ENCODE measurements at regions not wholly inside any gene's neighbourhood (a gene's known extent, or its start where the extent isn't known, plus 50 kb on each side); places are given as distances from the start of the nearest gene placed in this dataset.

GRCh38 chr2:12950174-12950573 lies 233.4 kb downstream of the TRIB2 start:
- DNase-seq (ENCODE audit: insufficient read length, low spot score) (no peak), FAIRE-seq (no peak)
- TF ChIP-seq CTCF (IDR thresholded peaks at IDR 0.05; ENCODE audit: insufficient read depth, missing control alignments), result no peak

GRCh38 chr2:12950957-12951656 lies 234.4 kb downstream of the TRIB2 start:
- DNase-seq (ENCODE audit: insufficient read length, low spot score), result no peak
- FAIRE-seq, result no peak
- TF ChIP-seq CTCF (IDR thresholded peaks at IDR 0.05; ENCODE audit: insufficient read depth, missing control alignments), result no peak

GRCh38 chr2:12951657-12951973 lies 234.9 kb downstream of the TRIB2 start:
- TF ChIP-seq CTCF (IDR thresholded peaks at IDR 0.05; ENCODE audit: insufficient read depth, missing control alignments), result no peak

GRCh38 chr2:12953596-12953995 lies 236.9 kb downstream of the TRIB2 start:
- FAIRE-seq (no peak), DNase-seq (ENCODE audit: insufficient read length, low spot score) (no peak)
- TF ChIP-seq CTCF (IDR thresholded peaks at IDR 0.05; ENCODE audit: insufficient read depth, missing control alignments), result no peak

More at GRCh38 chr2:12951657-12951973, 234.9 kb downstream of the TRIB2 start:
- DNase-seq (ENCODE audit: insufficient read length, low spot score), result no peak
- no peak for FAIRE-seq

DNA sequence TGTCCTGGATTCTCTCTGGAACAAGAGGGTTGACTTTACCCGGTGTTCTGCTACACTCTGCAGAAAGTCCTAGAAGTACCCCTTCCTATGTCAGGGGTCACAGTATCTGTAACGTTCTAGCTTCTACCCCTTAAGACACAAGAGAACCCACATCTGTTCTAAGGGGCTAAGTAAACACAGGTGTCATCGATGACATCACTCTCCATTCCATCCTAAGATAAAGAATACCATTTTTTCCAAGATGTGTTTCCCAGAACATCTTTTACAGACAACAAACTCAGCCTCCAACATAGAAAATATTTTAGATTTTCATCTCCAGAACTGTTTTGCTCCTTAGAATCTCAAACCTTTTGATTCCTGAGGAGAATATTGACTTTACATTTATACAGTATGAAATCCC lies 239.1 kb downstream of the TRIB2 start:
- no peak for TF ChIP-seq CTCF (IDR thresholded peaks at IDR 0.05; ENCODE audit: insufficient read depth, missing control alignments)
- no peak for FAIRE-seq
- no peak for DNase-seq (ENCODE audit: insufficient read length, low spot score)

- DNase-seq (ENCODE audit: insufficient read length, low spot score), result no peak
- no peak for TF ChIP-seq CTCF (IDR thresholded peaks at IDR 0.05; ENCODE audit: insufficient read depth, missing control alignments)
- FAIRE-seq, result no peak
These were observed 240.5 kb downstream of the TRIB2 start for GRCh38 chr2:12957251-12957650.

GRCh38 chr2:12959935-12960334 lies 243.2 kb downstream of the TRIB2 start:
- FAIRE-seq, result no peak
- TF ChIP-seq CTCF (IDR thresholded peaks at IDR 0.05; ENCODE audit: insufficient read depth, missing control alignments), result no peak
- DNase-seq (ENCODE audit: insufficient read length, low spot score), result no peak

Measured in D721Med (cell line).